Peyer's patch (tissue), 4 donors: ENCODE measurements at regions not wholly inside any gene's neighbourhood (a gene's known extent, or its start where the extent isn't known, plus 50 kb on each side); places are given as distances from the start of the nearest gene placed in this dataset.

ENCODE experiments used
- CTCF ChIP-seq, 6 experiments: fragments of 450-650 bp in 4 of 6; fragments of 200-600 bp in 2 of 6; sonication (generic) in 1 of 6; IDR thresholded peaks; one replicate each; pipeline ENCODE4 v1.5.1; 2017 to 2019; ENCODE audit warnings: antibody characterized with exemption in 6 of 6, mild to moderate bottlenecking in 3 of 6, moderate library complexity in 1 of 6
- POLR2A ChIP-seq, 2 donors: fragments of 450-650 bp; IDR thresholded peaks; one replicate each; pipeline ENCODE4 v1.5.1; 2017; ENCODE audit warnings: antibody characterized with exemption in 2 of 2, mild to moderate bottlenecking in 2 of 2, moderate library complexity in 2 of 2

GRCh38 chr9:87307848-87308247 is 189.8 kb upstream of the DAPK1 start:
- no peak for TF ChIP-seq POLR2A (IDR thresholded peaks at IDR 0.05)
- no peak for TF ChIP-seq CTCF (IDR thresholded peaks at IDR 0.05)
